GM23338 (cell line): ENCODE measurements at regions not wholly inside any gene's neighbourhood (a gene's known extent, or its start where the extent isn't known, plus 50 kb on each side); places are given as distances from the start of the nearest gene placed in this dataset.

ENCODE experiments used
- CREB1 ChIP-seq: fragments of 250-450 bp; sonication (Bioruptor Pico); IDR thresholded peaks from 2 replicates; pipeline ENCODE4 v1.5.0; 2020; ENCODE audit warnings: low read depth, mild to moderate bottlenecking, moderate library complexity
- CTCF ChIP-seq, 2 experiments: fragments of 200-600 bp in 1 of 2; sonication (generic) in 1 of 2; conservative IDR thresholded peaks; 2 replicates each; pipeline versions ENCODE4 v1.5.1 to v1.6.1; 2016 to 2017; ENCODE audit warnings: antibody characterized with exemption in 2 of 2, low read depth in 2 of 2, mild to moderate bottlenecking in 2 of 2, moderate library complexity in 1 of 2
- ETS1 ChIP-seq: IDR thresholded peaks from 2 replicates; pipeline ENCODE4 v1.6.1; 2016; ENCODE audit warnings: antibody characterized with exemption
- EZH2 ChIP-seq: fragments of 200-600 bp; sonication (generic); IDR thresholded peaks from one replicate; pipeline ENCODE4 v1.8.0; 2017; ENCODE audit warnings: antibody characterized with exemption, mild to moderate bottlenecking, low read depth; ENCODE audit not compliant: unreplicated experiment
- EZH2phosphoT487 ChIP-seq: fragments of 200-600 bp; sonication (generic); IDR thresholded peaks from one replicate; pipeline ENCODE4 v1.8.1; 2018; ENCODE audit warnings: antibody characterized with exemption; ENCODE audit not compliant: unreplicated experiment
- JUNB ChIP-seq: IDR thresholded peaks from one replicate; pipeline ENCODE4 v1.6.1; 2016; ENCODE audit warnings: antibody characterized with exemption; ENCODE audit not compliant: unreplicated experiment
- NANOG ChIP-seq: IDR thresholded peaks from 2 replicates; pipeline ENCODE4 v1.6.1; 2016; ENCODE audit warnings: antibody characterized with exemption, borderline replicate concordance
- POLR2AphosphoS5 ChIP-seq: IDR thresholded peaks from 2 replicates; pipeline ENCODE4 v1.6.1; 2016; ENCODE audit warnings: antibody characterized with exemption, low read depth
- REST ChIP-seq: IDR thresholded peaks from one replicate; pipeline ENCODE4 v1.6.1; 2018; ENCODE audit warnings: antibody characterized with exemption; ENCODE audit not compliant: unreplicated experiment
- STAT1 ChIP-seq: IDR thresholded peaks from one replicate; pipeline ENCODE4 v1.6.1; 2016; ENCODE audit warnings: antibody characterized with exemption; ENCODE audit not compliant: unreplicated experiment
- ZNF331 ChIP-seq: fragments of 250-450 bp; sonication (Bioruptor Pico); IDR thresholded peaks from 2 replicates; pipeline ENCODE4 v1.5.0; 2020; ENCODE audit warnings: low read depth, mild to moderate bottlenecking, moderate library complexity
- ZNF462 ChIP-seq: fragments of 250-450 bp; sonication (Bioruptor Pico); IDR thresholded peaks from 2 replicates; pipeline ENCODE4 v1.5.0; 2020; ENCODE audit warnings: mild to moderate bottlenecking, moderate library complexity

GRCh38 chr2:74743778-74744177, 89.7 kb downstream of the SEMA4F start:
- TF ChIP-seq POLR2AphosphoS5 (no peak), CTCF (conservative IDR thresholded peaks at IDR 0.05; ENCODE audit: low read depth in 2 of 2) (no peak), EZH2 (no peak), EZH2phosphoT487 (no peak), ZNF331 (CRISPR knock-in tag) (no peak), ZNF462 (CRISPR knock-in tag) (no peak), JUNB (no peak), CREB1 (CRISPR knock-in tag) (no peak), ETS1 (no peak), REST (no peak), STAT1 (no peak), NANOG (no peak)
